Amygdala (tissue), 56 donors: ENCODE measurements at regions not wholly inside any gene's neighbourhood (a gene's known extent, or its start where the extent isn't known, plus 50 kb on each side); places are given as distances from the start of the nearest gene placed in this dataset.

Experiments
- DNase-seq, 56 donors: peaks; one replicate each; lab custom pipeline; 2025; lab: John Stamatoyannopoulos, UW

DNA sequence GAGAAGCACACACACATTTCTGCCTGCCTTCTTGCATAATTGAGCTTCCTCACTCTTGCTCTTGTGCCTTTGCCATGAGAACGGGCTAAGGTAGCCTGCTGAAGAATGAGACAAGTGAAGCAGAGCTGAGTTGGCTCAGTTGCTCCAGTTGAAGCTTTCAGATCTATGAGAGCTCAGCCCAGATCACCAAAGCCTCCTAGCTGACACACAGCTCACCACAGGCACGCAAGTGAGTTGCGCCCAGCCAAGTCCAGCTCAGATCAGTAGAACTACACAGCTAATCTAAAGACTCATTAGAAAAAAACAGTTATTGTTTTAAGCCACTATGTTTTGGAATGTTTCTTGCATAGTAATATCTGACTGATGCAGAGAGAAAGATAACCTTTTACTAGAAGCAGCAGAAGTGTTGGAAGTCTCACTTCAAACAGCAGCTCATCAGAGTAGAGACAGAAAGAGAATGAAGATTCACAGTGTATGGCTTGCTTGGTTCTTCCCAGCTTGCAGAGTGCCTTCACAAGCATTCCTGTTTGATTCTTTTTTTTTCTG lies 362.4 kb downstream of the MID1IP1 start:
- no peak for DNase-seq

DNA sequence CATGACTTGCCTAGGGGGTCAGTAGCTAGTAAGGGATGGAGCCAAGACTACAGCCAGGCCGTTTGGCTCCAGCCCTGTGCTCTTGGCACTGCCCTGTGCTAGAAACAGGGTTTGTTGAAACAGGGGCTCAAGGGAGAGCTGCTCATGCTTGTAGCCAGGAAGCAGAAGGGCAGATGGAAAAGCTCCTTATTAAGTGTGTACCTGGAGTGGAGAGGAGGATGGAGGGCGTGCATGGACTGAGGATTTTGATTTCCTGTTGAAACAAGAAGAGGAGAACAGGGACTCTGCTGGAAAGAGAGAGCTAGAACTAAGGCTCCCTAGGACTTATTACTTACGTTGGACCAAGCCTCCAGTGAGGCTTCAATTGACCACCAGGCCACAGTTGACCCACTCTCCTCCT lies 363.0 kb downstream of the MID1IP1 start:
- DNase-seq = no peak

DNA sequence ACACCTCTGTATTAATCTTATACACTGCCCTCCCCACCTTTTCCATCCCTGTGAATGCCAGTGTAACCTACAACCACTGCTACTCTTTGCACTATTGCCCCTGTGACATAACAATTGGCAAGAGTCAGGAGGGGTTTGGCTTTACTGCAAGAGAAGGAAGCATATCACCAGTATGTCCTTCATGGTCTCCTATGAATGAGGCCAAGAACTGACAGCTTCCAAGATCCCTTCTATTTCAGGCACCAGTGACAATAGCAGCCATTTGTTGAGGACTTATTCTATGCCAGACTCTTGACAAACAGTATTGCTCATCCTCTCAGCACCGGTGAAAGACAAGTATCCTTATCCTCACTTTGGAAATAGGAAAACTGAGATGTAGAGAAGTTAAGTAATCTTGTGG lies 363.9 kb downstream of the MID1IP1 start:
- no peak for DNase-seq

DNA sequence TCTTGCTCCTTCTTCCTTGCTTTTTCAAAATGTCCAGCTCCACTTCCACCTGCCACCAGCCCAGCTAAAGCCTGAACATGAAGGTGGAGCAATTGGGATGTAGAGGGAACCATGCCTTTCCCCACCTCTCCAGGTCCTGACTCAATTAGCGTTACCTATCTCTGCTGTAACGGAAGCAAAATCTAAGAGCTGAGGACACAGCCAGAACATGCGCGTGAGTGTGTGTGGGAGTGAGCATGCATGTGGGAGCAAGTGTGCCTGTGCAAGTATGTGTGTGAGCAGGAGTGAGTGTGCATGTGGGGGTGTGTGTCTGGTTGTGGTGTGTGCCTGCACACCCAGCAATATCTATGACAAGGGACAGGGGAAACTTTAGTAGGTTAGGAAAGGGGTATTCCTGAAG lies 364.5 kb downstream of the MID1IP1 start:
- no peak for DNase-seq

DNA sequence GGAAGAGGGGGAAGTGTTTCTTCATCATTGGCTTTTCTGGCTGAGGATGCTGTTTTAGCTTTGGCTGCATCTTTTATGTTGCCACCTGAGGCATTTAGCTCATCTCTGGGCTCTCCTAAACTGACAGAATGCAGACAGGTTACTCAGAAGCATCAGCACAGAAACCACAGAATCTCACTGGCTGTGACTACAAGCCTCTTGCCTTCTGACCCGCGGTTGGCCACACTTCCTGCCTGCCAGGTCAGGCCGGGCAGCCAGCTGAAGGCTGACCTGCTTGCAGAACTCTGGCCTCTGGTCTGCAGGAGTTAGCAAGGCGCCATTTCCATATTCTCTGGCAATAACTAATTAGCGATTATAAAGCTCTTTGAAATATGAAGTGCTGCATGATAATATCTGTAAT lies 366.5 kb downstream of the MID1IP1 start:
- DNase-seq = no peak

DNA sequence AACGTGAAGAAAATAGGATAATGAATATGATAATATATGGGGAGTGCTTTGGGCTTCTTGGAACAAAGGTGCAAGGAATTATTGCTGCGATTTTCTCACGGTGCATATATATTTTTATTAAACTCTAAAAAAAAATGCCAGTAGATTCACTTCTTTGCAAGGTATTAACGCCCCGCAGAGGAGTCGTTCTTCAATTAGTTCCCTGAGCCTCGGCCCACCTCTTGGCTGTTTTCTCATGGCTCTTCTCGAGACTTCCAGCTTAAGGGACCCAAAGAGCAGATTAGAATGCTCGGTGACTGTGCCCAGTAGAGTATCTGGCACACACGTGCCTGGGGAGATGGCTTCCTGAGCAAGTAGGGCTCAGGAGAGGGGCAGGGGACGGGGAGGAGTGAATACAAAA lies 367.4 kb downstream of the MID1IP1 start:
- DNase-seq = no peak

DNA sequence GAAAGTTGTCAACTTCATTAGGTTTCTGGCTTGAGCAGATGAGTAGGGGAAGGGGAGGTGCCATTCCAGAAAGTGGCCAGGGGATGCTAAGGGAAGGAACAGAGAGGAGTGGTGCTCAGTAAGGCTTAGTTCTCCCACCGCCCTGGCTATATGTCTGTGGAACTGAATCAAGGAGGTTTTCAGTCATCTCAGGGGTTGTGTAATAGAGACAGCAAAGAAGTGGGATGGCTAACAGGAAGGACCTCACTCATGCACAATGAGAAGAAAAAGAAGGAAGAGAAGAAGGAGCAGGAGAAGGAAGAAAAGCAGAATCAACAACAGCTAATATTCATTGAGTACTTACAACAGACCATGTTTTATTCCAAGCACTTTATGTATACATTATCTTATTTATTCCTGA lies 368.7 kb downstream of the MID1IP1 start:
- no peak for DNase-seq

DNA sequence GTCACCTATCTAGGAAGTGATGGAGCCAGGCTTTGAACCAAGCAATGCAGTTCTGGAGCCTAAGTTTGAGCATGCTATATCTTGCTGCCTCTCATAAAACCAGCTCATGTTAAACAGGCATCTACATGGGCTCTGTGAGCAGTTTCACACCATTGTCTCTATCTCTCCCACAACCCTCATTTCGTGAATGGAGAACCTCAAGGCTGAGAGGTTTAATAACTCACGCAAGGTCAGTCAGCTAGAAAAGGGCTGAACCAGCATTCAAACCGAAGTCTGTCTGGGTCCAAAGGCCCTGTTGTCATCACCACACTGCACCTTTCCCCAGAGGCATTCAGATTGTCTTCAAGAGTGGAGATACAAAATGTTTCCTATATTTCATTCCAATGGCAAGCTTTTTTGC lies 369.2 kb downstream of the MID1IP1 start:
- no peak for DNase-seq

DNA sequence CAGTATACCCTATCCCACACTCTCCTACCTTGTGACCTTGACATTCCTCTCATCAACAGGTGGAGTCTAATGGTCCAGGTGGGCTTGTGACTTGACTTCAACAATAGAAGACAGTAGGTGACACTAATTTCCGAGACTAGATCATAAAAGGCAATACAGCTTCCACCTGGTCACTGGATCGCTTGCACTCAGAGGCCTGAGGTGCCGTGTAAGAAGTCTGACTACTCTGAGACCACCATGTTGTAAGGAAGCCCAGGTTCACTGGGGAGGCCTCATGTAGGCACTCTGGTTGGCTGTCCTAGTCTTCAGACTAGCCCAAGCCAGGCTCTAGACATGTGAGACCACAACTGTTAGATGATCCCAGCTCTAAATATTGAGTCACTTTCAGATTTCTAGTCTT lies 370.4 kb downstream of the MID1IP1 start:
- DNase-seq = no peak

DNA sequence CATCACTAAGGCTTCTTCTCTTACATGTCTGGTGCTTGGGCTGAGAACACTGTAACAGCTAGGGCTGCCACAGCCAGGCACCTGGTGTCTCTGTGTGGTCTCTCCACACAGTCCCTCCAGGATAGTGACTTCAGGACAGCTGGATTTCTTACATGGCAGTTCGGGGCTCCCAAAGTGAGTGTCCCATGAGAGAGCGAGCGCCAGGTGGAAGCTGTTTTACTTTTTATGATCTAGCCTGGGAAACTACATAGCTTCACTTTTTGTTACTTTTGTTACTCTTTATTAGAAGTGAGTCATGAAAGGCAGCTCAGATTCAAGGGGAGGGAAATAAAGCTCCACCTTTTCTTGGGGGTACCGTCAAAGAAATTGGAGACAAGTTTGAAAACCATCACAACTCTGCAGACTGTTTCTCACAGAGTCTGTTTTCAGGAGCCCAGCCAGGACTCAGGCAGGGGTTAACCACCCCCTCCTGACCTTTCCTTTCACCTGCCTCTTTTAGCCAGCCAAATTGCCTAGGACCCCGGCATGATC lies 373.0 kb downstream of the MID1IP1 start:
- DNase-seq = no peak

DNA sequence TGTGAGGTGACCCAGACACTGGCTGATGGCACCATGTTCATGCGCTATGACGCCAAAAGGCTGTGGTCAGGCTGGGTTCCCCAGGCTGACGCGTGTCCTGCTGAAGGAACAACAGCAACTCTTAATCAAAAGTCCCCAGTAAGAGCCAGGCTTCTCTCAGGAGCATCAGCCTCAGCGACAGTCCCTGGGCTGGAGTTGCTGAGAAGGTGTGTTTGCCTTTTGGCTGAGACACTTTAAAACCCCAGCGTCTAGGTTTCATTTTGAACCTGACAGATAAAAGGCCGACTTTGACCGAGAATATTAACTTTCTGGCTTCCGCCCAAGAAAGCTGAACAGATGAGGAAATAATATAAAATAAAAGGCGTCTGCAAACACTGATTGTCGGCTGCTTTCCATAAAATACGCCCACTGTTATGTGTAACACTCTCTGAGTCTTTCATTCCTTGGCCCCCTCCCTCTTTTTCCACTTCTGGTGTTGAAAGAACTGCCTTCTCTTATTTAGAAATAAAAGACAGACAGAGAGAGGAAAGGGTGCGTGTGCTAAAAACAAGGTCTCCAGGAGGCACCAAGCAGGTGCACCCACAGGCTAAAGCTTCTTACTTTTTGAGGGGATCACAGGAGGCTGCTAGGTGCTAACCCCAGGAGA lies 373.6 kb downstream of the MID1IP1 start:
- DNase-seq = no peak

DNA sequence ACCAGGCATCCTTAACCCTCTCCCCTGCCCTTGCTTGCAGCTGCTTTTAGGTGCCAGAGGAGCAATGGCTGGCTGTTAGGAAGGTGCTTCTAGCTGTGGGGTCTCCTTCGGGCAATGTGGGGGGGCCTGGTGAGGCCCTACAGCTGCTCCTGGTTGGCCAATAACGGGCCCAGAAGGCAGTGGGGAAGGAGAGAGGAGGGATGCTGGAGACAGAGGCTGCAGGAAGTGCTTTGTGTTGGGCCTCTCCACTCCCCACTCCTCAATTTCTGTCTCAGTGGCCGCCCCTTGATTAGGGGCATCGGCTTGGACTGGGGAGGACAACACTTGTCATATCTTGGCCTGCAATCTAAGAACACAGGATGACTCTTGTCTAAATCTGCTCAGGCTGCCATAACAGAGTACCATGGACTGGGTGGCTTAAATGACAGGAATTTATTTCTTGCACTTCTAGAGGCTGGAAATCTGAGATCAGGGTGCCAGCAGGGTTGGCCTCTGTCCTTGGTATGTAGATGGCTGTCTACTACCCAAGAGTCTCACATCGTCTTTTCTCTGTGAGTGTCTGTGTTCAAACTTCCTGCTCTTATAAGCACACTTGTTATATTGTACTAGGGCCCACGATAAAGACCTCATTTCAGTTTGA lies 374.3 kb downstream of the MID1IP1 start:
- DNase-seq = no peak

DNA sequence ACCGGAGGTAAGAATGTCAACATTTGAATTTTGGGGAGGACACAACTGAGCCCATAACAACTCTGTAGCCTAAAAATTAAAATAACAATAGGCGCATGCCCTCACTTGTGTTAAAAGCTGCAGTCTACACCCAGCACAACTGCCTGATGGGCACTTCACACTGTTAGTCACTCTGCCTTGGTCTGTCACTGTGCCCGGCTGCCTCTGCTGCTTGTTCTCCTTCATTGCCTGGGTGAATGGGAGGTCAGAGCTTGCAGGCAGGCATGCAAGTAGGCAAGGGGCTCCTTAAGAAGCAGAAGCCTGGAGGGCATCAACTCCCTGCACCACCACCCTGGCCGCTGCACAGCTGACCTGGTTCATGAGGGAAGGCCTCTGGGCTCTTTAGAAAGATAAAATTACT lies 374.8 kb downstream of the MID1IP1 start:
- DNase-seq = no peak

DNA sequence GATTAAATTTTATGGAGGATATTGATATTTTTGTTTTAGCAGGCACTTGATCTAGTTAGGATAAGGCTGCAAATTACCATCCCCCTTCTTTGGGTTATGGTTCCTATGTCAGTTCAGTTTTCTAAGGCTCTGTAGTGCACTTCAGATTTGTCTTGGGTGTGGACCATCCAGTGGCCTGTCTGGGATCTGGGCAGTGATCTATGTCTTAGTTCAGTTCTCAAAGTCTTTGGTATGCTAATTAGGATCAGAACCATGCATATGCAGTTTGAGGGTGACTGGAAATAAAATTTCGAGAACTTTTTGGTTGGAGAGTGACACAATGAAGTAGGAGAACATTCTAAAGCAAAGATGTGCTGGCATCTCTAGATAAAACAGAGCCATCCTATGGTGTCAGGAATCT lies 388.2 kb downstream of the MID1IP1 start:
- no peak for DNase-seq

DNA sequence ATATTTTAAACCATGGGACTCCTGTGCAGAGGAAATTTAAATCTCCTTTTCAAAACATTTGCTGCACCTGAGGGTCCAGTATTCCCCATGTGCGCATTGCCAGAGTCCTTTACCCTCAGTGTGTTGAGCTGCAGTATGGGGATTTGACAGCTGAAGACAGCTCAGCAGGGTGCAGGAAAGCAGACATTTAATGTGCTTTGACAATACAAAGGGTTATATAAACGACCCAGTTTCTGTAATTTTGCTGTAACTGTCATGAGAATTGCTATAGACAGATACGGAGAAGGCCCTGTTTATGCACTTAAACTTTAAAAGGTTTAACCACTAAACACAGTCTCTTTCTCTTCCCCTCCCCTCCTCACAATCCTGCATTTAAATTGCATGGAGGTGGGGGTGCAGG lies 393.4 kb downstream of the MID1IP1 start:
- no peak for DNase-seq

DNA sequence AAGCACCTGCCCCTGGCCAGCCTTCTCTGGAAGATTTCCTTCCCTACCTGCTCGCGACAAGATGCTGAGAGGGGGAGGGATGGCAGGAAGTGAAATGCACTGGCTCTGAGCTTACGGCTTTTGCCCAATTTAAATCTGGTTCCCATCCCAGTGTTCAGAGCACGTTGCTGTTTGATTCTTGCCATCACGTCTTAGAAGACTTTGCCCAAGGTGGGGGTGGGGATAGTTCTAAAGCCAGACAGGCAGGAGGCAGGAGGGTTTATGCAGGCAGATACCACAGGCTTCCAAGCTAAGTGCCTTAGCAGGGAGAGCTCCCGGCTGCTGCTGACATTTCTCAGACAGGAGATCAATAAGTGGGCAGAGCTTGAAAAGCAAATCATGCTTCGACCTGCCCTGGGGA lies 393.9 kb downstream of the MID1IP1 start:
- DNase-seq = no peak

DNA sequence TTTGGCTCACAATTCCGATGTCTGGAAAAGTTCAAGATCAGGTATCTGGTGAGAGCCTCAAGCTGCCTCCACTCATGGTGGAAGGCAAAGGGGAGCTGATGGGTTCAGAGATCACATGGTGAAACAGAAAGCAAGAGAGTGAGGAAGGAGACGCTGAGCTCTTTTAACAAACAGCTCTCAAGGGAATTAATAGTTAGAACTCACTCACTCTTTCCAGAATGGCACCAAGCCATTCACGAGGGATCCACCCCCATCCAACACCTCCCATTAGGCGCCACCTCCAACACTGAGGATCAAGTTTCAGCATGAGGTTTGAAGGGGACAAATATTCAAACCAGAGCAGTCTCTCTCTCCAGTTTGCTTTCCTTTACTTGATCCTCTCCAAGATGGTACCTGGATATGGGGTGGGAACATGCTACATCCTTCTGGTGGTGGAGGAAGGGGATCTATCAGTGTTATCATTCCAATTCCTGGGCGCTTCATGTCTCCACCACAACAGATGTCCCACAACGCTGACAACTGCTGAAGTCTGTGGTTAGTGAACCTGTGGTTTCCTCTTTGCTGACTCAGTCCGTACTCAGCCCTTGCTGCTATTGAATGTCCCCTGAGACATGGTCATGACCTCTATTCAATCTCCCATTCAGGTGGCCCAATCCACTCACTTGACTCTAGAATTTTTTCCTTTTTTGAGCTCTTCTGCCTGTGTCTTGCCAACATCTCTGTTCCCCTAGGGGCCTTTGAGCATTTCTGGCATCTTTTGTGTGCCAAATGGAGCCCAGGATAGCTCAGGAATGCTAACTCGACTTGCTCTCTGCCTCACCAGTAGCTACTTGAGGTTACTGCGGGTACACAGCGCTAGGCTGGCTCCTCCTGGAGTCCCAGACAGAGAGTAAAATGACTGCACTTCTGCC lies 395.2 kb downstream of the MID1IP1 start:
- DNase-seq = no peak

DNA sequence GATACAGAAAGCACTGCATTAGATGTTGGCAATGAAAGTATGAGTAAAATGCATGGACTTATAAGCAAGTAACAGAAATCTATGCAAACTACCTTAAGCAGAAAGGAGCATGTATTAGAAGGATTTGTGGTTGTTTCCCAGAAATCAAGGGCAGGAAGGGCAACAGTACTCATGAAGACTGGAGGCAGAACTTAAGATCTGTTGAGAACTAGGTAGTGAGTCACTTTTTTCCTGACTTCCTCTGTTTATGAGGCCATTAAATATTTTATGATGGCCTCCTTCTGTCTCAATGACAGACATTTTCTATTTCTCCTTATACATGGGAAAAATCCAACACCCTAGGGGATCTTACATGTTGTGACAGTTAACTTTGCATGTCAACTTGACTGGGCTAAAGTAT lies 398.2 kb downstream of the MID1IP1 start:
- no peak for DNase-seq

DNA sequence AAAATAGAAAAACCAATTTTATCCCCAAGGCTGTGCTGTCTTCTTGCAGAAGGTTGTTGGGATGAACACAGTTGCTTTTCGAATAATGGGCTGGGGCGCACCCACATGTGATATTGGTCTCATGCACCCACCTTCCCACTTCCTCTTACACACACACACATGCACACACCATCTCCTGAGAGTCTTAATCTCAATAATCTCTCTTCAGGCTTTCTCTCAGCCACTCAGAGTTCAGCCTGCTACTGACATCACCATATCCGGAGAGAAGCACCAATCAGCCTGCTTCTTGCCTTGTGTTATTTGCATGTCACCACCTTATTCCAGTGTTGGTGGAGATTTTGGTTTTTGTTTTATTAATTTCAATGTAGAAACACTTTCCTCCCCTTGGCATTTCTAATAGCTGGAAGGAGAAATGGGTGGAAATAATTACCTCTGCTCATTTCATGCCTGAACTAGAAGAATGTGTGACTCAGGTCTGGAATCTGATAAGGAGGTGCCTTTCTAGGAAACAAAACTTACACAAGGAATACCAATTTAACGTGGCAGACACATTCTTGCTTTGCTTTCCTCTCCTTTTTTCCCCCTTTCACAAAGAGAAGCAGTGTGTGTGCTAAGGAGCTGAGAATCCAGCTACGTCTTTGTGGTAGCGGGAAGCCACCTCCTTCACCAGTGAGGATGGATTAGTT lies 400.2 kb downstream of the MID1IP1 start:
- no peak for DNase-seq

DNA sequence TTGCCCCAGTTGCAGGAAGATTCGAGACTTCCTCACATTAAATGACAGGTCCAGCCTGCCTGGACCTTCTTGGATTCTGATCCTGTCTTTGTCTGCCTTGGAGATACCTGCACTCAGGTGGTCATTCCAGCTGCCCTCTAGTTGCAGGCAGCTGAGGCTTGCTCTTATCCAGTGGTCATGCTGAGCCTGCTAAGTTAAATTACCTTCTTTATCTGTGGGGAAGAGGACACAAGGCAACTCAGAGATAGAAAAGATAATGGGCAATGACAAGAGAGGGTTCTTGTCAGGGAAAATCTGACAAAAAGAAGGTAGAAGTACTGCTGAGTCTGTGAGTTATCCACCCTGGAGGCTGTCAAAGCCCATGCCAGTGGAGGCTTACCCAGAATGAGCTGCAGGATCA lies 401.4 kb downstream of the MID1IP1 start:
- DNase-seq = no peak

DNA sequence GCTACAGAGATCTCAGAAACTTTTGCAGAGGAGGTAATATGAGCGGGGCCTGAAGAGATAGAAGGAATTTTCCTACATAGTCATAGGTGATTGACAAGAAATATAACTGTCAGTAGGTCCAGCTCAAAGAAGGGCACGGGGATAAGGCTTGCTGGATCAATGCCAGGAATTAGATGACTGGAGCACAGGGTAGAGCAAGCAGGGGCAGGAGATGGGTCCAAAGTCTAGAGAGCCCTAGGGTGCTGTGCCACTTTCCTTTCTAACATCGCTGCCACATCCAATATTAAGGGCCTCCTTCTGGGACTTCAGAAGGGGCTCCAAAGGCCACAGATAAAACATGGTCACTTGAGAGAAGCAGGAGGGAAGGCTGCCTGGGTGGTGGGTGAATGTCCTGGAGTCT lies 402.2 kb downstream of the MID1IP1 start:
- no peak for DNase-seq
